ENCODE measurements at regions not wholly inside any gene's neighbourhood (a gene's known extent, or its start where the extent isn't known, plus 50 kb on each side); places are given as distances from the start of the nearest gene placed in this dataset.

- Mint-ChIP-seq H3K27ac (no peak overlapping the region), H3K9me3 (peaks cover 0 to 4% (median 0%) of the 10 kb centered on the region in 6 donors), H3K4me1 (no peaks in the 10 kb centered on the region), H3K36me3 (no peaks in the 10 kb centered on the region), H3K27me3 (ENCODE audit: low read depth in 3 of 3) (no peaks in the 10 kb centered on the region), H3K4me3 (no peak overlapping the region)
- no peak for DNase-seq
Observed at GRCh38 chr5:124279146-124279876, 467.1 kb downstream of the ZNF608 start.

DNA sequence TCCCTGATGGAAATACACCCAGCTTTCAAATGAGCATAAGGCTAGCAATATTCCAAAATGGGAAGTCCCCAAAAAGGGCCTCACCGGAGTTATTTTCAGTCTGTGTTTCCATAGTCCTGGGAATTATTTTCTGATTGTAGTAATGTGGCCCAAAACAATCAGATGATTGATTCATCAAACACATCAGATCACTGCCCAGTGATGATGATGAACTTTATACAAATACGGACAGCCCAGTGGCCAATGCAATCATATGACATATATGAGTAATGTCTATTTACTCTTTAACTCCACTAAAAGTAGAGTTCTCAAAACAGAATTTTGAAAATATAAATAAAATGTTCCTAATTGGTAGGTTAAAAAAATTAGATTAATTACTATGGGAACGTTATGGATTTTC lies 467.8 kb downstream of the ZNF608 start:
- Mint-ChIP-seq H3K9me3 (peaks cover 0 to 4% (median 0%) of the 10 kb centered on the region in 6 donors), H3K27ac (no peak overlapping the region), H3K4me3 (no peak overlapping the region), H3K4me1 (no peaks in the 10 kb centered on the region), H3K27me3 (ENCODE audit: low read depth in 3 of 3) (no peaks in the 10 kb centered on the region), H3K36me3 (no peaks in the 10 kb centered on the region)
- DNase-seq = no peak

DNA sequence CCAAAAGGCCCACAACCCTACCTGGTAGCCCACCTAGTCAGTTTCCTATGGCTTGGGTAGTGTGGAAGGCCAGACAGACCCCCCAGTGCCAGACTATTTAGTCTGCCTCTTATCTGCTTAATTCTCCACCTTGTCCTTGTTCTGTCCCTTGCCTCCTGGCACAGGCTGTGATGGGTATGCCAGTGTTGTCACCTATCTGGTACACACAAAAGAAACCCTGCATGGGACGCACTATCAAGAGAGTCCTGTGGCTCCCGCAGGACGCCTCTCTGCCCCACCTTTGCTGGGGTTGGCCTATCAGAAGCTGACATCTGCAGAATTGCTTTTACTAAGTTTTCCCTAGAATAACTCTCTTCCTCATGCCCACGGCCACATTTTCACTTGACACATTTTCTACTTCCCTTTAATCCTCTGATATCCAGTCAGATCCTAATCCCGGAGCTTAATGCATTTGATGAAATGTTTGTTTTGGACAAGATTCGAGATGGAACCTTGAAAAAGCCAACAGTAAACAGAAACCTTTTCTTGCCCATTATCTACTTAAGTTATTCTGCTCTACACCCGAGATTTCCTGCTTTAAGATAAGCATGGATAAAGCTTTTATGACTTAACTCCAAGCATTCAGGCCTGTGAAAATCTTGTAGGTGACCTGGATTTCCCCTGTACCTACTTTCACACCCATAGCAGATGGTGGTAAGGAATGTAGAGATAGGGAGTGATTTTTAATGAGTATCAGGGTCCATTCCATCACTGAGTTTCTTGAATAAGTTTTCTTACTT lies 468.5 kb downstream of the ZNF608 start:
- H3K36me3 Mint-ChIP-seq = no peaks in the 10 kb centered on the region
- no peak overlapping the region for H3K27ac Mint-ChIP-seq
- H3K9me3 Mint-ChIP-seq = peaks cover 0 to 4% (median 0%) of the 10 kb centered on the region in 6 donors
- H3K27me3 Mint-ChIP-seq (ENCODE audit: low read depth in 3 of 3) = no peaks in the 10 kb centered on the region
- no peak overlapping the region for H3K4me3 Mint-ChIP-seq
- H3K4me1 Mint-ChIP-seq = no peaks in the 10 kb centered on the region
- DNase-seq = no peak

DNA sequence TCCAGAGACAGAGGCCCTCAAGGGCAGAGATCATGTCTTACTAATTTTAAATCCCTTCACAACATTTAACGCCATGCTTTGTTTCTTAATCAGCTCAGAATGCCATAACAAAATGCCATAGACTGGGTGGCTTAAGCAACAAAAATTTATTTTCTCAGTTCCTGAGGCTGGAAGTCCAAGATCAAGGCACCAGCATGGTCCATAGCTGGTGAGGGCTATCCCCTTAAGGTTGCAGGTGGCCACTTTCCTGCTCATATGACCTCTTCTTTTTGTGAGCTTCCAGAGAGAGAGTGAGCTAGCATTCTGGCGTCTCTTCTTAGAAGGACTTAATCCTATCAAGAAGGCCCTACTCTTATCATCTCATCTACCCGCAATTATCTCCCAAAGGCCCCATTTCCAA lies 470.3 kb downstream of the ZNF608 start:
- Mint-ChIP-seq H3K27me3 (ENCODE audit: low read depth in 3 of 3) (no peaks in the 10 kb centered on the region), H3K9me3 (peaks cover 0 to 4% (median 0%) of the 10 kb centered on the region in 6 donors), H3K27ac (no peak overlapping the region), H3K4me3 (no peak overlapping the region), H3K36me3 (no peaks in the 10 kb centered on the region), H3K4me1 (no peaks in the 10 kb centered on the region)
- DNase-seq = no peak

DNA sequence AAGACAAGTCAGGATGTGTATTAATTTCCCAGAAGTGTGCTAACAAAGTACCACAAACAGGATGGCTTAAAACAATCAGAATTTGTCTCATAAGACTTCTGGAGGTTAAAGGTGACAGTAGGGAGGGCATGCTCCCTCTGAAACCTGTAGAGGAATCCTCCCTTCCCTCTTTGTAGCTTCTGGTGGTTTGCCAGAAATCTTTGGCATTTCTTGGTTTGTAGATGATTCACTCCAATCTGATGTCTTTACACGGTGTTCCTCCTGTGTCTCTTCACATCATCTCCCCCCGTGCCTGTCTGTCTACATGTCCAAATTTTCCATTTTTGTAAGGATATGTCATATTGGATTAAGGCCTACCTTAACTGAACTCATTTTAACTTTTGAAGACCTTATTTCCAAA lies 471.5 kb downstream of the ZNF608 start:
- no peak overlapping the region for H3K4me3 Mint-ChIP-seq
- no peaks in the 10 kb centered on the region for H3K27me3 Mint-ChIP-seq (ENCODE audit: low read depth in 3 of 3)
- no peak overlapping the region for H3K27ac Mint-ChIP-seq
- no peaks in the 10 kb centered on the region for H3K4me1 Mint-ChIP-seq
- DNase-seq = no peak
- H3K9me3 Mint-ChIP-seq = peaks cover 0 to 4% (median under 1%) of the 10 kb centered on the region in 6 donors
- no peaks in the 10 kb centered on the region for H3K36me3 Mint-ChIP-seq

DNA sequence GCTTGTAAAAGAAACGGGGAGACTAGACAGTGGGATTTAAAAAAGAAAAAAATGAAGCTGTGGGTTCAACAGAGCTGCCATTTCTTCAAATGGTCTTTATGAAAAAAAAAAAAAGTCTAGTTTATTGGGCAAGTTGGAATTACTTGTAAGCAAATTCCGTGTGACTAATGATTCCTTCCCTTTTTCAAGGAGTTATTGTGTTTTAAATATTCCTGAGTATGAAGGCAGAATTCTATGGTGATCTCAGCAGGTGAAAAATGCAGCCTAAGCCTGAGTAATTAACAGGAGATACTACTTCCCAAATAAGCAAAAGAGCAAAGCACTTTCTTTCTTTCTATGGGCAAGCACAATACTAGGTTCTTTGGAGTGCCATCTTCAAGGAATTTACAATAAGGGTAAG lies 481.9 kb downstream of the ZNF608 start:
- Mint-ChIP-seq H3K36me3 (no peaks in the 10 kb centered on the region), H3K27ac (no peak overlapping the region), H3K9me3 (peaks cover 0 to 6% (median 0%) of the 10 kb centered on the region in 6 donors), H3K4me3 (no peak overlapping the region), H3K27me3 (ENCODE audit: low read depth in 3 of 3) (peaks cover 0 to 2% (median 0%) of the 10 kb centered on the region in 3 donors), H3K4me1 (no peaks in the 10 kb centered on the region)
- DNase-seq = no peak

DNA sequence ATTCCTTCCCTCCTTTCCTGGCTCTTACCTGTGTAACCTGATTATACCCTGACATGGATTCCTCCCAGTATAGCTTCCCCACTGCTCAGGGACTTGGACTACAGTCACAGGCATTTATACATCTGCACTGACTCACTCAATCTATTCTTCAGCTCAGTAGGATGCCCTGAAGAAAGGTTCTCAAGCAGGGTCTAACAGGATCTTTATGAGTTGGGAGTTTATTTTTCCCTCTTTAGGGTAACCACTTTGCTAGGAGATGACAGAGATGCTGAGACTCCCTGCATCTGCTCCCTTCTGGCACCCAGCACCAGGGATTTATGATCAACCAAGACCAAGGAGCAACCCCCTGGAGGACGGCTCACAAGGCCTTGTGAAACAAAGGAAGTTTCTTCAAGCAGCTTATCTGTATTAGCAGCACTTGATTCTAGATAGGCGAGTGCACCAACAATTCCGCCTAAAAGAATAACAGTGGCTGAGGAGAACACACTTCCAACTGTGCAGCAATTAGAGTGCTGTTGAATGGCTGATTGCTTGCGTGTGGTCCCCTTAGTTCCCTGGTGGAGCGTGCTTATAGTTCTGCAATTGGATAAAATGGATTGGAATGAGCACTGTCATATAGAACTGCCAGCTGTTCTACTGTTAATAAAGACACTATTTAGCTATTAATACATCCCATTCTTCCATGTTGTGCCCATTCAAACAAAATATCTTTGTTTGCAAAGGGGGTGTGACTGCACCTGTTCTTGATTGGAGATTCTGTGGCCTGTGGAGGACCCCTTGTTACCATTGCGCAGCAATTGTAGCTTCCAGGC lies 482.6 kb downstream of the ZNF608 start:
- no peak for DNase-seq
- Mint-ChIP-seq H3K4me3 (no peak overlapping the region), H3K27ac (no peak overlapping the region), H3K9me3 (peaks cover 0 to 10% (median 0%) of the 10 kb centered on the region in 6 donors), H3K4me1 (no peaks in the 10 kb centered on the region), H3K36me3 (no peaks in the 10 kb centered on the region), H3K27me3 (ENCODE audit: low read depth in 3 of 3) (peaks cover 0 to 2% (median 0%) of the 10 kb centered on the region in 3 donors)

- Mint-ChIP-seq H3K27me3 (ENCODE audit: low read depth in 3 of 3) (peaks cover 0 to 2% (median 0%) of the 10 kb centered on the region in 3 donors), H3K9me3 (peaks cover 0 to 9% (median 0%) of the 10 kb centered on the region in 6 donors), H3K4me1 (no peaks in the 10 kb centered on the region), H3K27ac (no peak overlapping the region), H3K36me3 (no peaks in the 10 kb centered on the region), H3K4me3 (no peak overlapping the region)
- no peak for DNase-seq
Observed at GRCh38 chr5:124262991-124263571, 483.4 kb downstream of the ZNF608 start.

GRCh38 chr5:124262470-124262869 lies 484.0 kb downstream of the ZNF608 start:
- Mint-ChIP-seq H3K36me3 (no peaks in the 10 kb centered on the region), H3K27me3 (ENCODE audit: low read depth in 3 of 3) (peaks cover 0 to 2% (median 0%) of the 10 kb centered on the region in 3 donors), H3K4me1 (no peaks in the 10 kb centered on the region), H3K9me3 (peaks cover 0 to 6% (median 0%) of the 10 kb centered on the region in 6 donors), H3K4me3 (no peak overlapping the region), H3K27ac (no peak overlapping the region)
- DNase-seq = no peak

GRCh38 chr5:124261848-124262247 lies 484.6 kb downstream of the ZNF608 start:
- H3K36me3 Mint-ChIP-seq = no peaks in the 10 kb centered on the region
- peaks cover 0 to 2% (median 0%) of the 10 kb centered on the region in 3 donors for H3K27me3 Mint-ChIP-seq (ENCODE audit: low read depth in 3 of 3)
- H3K4me1 Mint-ChIP-seq = no peaks in the 10 kb centered on the region
- no peak for DNase-seq
- H3K4me3 Mint-ChIP-seq = no peak overlapping the region
- H3K9me3 Mint-ChIP-seq = peaks cover 0 to 6% (median 0%) of the 10 kb centered on the region in 6 donors
- no peak overlapping the region for H3K27ac Mint-ChIP-seq

- H3K9me3 Mint-ChIP-seq = peaks cover 0 to 8% (median 3%) of the 10 kb centered on the region in 6 donors
- H3K27ac Mint-ChIP-seq = no peak overlapping the region
- no peak overlapping the region for H3K4me3 Mint-ChIP-seq
- no peak for DNase-seq
- no peaks in the 10 kb centered on the region for H3K36me3 Mint-ChIP-seq
- H3K4me1 Mint-ChIP-seq = no peaks in the 10 kb centered on the region
- H3K27me3 Mint-ChIP-seq (ENCODE audit: low read depth in 3 of 3) = peaks cover 0 to 2% (median 0%) of the 10 kb centered on the region in 3 donors
Observed at GRCh38 chr5:124260921-124261515, 485.4 kb downstream of the ZNF608 start.

DNA sequence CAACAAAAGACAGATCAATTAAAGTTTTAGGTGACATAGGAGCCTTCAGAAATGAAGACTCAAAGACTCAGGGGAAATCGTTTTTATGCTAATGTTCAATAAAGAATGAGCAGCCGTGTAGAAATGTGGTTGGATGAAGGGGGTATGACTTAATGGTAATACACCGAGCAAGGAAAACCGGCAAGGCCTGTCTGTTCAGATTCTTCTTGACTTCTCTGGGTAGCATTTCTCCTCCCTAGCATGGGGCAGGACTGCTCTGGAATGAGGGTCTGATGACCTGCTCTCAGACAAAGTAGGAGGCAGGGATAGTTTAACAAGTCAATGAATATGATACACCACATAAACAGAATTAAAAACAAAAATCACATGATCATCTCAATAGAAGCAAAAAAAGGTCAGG lies 487.4 kb downstream of the ZNF608 start:
- Mint-ChIP-seq H3K4me1 (no peaks in the 10 kb centered on the region), H3K27me3 (ENCODE audit: low read depth in 3 of 3) (peaks cover 0 to 2% (median 2%) of the 10 kb centered on the region in 3 donors), H3K36me3 (no peaks in the 10 kb centered on the region), H3K4me3 (no peak overlapping the region), H3K9me3 (peaks cover 0 to 9% (median 3%) of the 10 kb centered on the region in 6 donors), H3K27ac (no peak overlapping the region)
- DNase-seq = no peak

- Mint-ChIP-seq H3K36me3 (no peaks in the 10 kb centered on the region), H3K4me3 (no peak overlapping the region), H3K27me3 (ENCODE audit: low read depth in 3 of 3) (peaks cover 0 to 2% (median 2%) of the 10 kb centered on the region in 3 donors), H3K4me1 (no peaks in the 10 kb centered on the region), H3K27ac (no peak overlapping the region), H3K9me3 (peaks cover 0 to 11% (median 3%) of the 10 kb centered on the region in 6 donors)
- no peak for DNase-seq
Observed at GRCh38 chr5:124257048-124257447, 489.4 kb downstream of the ZNF608 start.

Data from immature natural killer cell (primary cell).